Large intestine (tissue), 3 donors: ENCODE measurements at regions not wholly inside any gene's neighbourhood (a gene's known extent, or its start where the extent isn't known, plus 50 kb on each side); places are given as distances from the start of the nearest gene placed in this dataset.

Experiments used
- DNase-seq, 2 donors: peaks; one replicate each; pipeline versions ENCODE4 v3.0.0 to v3.0.0-alpha.2; 2013
- H3K27ac ChIP-seq: one replicate; pipeline ENCODE4 v1.5.1; 2013; ENCODE audit warnings: low read length
- H3K27me3 ChIP-seq: 2 replicates; pipeline ENCODE4 v1.6.1; 2013; ENCODE audit warnings: low read length; ENCODE audit not compliant: control insufficient read depth, insufficient read depth
- H3K36me3 ChIP-seq: 2 replicates; pipeline ENCODE4 v1.6.1; 2013; ENCODE audit warnings: low read length; ENCODE audit not compliant: control insufficient read depth, insufficient read depth
- H3K4me1 ChIP-seq: one replicate; pipeline ENCODE4 v1.6.1; 2013; ENCODE audit warnings: low read length; ENCODE audit not compliant: control insufficient read depth, insufficient read depth
- H3K4me3 ChIP-seq: one replicate; pipeline ENCODE4 v1.5.1; 2013; ENCODE audit warnings: low read length
- H3K9me3 ChIP-seq: one replicate; pipeline ENCODE4 v1.6.1; 2013; ENCODE audit warnings: mild to moderate bottlenecking, low read depth, low read length, moderate library complexity; ENCODE audit not compliant: control insufficient read depth
- WGBS: methylation state at CpG from one replicate; pipeline ENCODE4 v1.1.5; 2013; ENCODE audit warnings: low lambda C conversion rate; ENCODE audit not compliant: insufficient coverage; 5-methylcytosine and 5-hydroxymethylcytosine counted together

DNA sequence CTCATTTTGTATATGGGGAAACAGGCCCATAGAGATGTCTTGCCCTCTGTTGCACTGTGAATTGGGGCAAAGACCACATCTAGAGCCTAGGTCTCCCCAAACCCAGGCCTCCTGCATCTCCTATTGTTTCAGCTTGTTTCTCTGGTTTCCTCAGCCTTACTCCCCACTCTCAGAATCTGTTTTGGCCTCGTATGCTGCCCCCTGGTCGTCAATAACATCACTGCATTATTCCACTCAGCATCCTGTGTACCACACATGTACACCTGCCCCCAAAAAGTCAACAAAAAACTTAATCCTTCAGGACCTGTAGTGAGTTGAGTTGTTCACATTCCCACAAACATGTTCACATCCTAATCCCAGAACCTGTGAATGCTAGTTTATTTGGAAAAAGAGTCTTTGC, 184.8 kb downstream of the BRINP2 start:
- DNase-seq: peak in 1 of 2 donors; percentile 17
- Histone ChIP-seq H3K4me3 (no peak overlapping the region), H3K36me3 (no peaks in the 10 kb centered on the region), H3K9me3 (no peaks in the 10 kb centered on the region), H3K27me3 (peaks cover 2% of the 10 kb centered on the region), H3K27ac (no peak overlapping the region), H3K4me1 (peaks cover 10% of the 10 kb centered on the region)
- WGBS: 40% methylated on average over 1 of the region's 2 CpGs

DNA sequence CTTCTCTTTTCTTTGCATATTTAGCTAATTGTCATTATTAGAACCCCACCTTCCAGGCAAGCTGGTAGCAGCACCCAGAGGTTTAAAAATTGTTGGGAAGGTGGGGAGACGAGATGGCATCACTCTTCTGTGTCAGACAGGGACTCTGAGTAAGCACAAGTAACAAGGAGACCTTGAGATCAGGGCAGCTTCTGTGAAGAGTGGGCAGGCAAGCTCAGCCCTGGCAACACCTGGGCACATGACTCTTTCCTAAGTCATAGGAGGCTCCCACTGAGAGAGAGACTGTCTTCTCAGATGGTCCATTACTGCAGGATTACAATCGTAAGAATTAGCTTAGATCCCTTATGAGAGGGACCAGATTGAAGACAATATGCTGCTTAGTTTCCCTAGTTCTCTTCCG, 183.5 kb downstream of the BRINP2 start:
- H3K9me3 ChIP-seq: no peaks in the 10 kb centered on the region
- no peak for DNase-seq
- H3K4me1 ChIP-seq: peaks cover 15% of the 10 kb centered on the region
- H3K27ac ChIP-seq: no peak overlapping the region
- no peaks in the 10 kb centered on the region for H3K36me3 ChIP-seq
- H3K27me3 ChIP-seq: peaks cover 2% of the 10 kb centered on the region
- no peak overlapping the region for H3K4me3 ChIP-seq
- WGBS: no CpG with 5 or more reads among the region's 3 CpGs

DNA sequence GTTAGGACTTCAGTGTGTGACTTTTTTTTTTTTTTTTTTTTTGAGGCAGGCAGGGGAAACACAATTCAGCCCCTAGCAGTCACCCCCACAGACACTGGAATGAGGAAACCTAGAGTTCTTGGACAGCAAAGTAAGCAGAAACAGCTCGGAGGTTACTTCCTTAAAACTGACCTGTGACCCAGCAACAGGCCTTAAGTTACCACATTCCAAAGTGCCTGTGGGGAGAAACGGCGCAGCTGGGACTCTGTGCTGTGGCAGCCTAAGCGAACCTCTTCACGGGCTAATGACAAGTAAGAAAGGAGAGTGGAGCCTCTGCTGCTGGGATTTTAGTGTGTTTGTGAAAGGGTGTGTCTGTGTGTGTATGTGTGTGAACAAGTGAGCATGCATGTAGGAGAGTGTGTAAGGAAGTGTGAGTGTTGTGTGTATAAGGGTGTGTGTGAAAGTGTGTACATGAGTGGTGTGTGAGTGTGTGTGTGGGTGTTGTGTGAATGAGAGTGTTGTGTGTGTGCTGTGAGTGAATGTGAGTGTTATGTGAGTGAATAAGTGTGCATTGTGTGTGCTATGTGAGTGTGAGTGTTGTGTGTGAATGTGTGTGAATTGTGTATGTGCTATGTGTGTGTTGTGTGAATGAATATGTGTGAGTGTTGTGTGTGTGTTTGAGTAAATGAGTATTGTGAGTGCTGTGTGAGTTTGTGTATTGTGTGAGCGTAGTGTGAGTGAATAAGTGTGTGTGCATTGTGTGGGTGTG, 180.8 kb downstream of the BRINP2 start:
- peak; percentile 37 to 63 for DNase-seq
- no CpG with 5 or more reads among the region's 6 CpGs for WGBS
- H3K27ac ChIP-seq: peak overlapping the region; percentile 31

DNA sequence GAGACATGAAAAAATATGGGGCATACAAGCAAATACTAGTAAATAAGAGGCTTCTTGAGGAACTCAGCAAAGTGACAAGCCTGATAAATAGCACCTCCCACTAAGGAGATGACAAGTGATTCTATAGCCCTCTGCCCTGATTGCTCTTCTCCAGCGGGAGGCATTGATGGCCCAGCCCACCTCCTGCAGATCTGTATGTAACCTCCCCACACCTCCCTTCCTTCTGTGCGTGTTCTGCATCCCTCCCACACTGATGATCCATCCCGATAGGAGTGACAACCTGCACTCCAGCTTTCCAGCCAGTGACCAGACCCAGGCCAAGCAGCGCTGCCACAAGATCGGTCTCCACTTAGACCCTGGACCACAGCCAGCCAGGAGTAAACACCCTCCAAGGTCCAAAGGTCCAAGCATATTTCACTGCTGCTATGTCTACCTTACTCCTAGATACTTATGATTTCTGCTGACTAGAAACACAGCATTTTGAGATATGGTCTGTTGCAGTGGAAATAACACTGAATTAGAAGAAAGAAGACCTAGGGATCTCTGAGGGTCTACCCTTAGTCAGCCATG, 176.1 kb downstream of the BRINP2 start:
- Histone ChIP-seq H3K4me3 (no peak overlapping the region), H3K4me1 (peaks cover 28% of the 10 kb centered on the region), H3K27me3 (peaks cover 5% of the 10 kb centered on the region), H3K9me3 (no peaks in the 10 kb centered on the region), H3K36me3 (no peaks in the 10 kb centered on the region), H3K27ac (peak overlapping the region; percentile 70)
- peak; percentile 78 to 90 for DNase-seq
- no CpG with 5 or more reads among the region's 5 CpGs for WGBS

More for the DNA sequence above, 180.8 kb downstream of the BRINP2 start:
- H3K4me1 ChIP-seq: peaks cover 28% of the 10 kb centered on the region
- H3K36me3 ChIP-seq: no peaks in the 10 kb centered on the region
- peak overlapping the region; percentile 10 for H3K4me3 ChIP-seq
- H3K9me3 ChIP-seq: no peaks in the 10 kb centered on the region
- H3K27me3 ChIP-seq: peaks cover 2% of the 10 kb centered on the region

DNA sequence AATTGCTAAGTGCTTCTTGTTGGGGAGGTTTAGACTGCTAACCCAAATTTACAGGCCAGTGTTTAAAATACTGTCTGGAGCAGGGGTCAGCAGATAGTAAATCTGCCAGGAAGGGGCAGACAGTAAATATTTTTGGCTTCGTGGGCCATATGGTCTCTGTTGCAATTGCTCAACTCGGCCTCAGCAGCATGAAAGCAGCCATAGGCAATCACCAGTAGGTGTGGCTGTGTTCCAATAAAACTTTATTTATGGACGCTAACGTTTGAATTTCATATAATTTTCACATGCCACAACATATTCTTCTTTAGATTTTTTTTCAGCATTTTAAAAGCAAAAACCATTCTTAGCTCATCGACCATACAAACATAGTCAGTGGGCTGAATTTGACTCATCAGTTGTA, 172.7 kb downstream of the BRINP2 start:
- Histone ChIP-seq H3K4me1 (peaks cover 13% of the 10 kb centered on the region), H3K27ac (no peak overlapping the region), H3K9me3 (no peaks in the 10 kb centered on the region), H3K4me3 (no peak overlapping the region), H3K36me3 (no peaks in the 10 kb centered on the region), H3K27me3 (peaks cover 18% of the 10 kb centered on the region)
- DNase-seq: no peak
- WGBS: 83% methylated on average over 2 of the region's 5 CpGs

DNA sequence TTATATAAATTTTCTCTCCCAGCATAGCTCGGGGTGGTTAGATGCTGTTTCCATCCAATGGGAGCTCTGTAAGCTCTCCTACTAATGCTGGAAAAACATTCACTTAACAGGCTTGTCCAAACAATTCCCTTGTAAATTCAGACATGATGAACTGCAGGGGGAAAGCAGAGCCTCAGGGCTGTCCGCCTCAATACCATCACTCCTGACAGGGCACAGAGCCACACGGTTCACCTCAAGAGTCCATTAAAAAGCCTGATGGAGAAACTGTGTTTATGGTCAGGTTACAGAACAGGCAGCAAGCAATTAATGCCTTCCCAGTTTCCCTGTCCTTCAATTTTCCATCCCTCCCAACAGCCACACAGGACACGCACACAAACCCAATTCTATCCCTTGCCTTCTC, 171.0 kb downstream of the BRINP2 start:
- Histone ChIP-seq H3K4me3 (no peak overlapping the region), H3K27ac (no peak overlapping the region), H3K9me3 (no peaks in the 10 kb centered on the region), H3K36me3 (no peaks in the 10 kb centered on the region), H3K27me3 (peaks cover 18% of the 10 kb centered on the region), H3K4me1 (no peaks in the 10 kb centered on the region)
- DNase-seq: no peak
- WGBS: 86% methylated on average over 1 of the region's 4 CpGs

DNA sequence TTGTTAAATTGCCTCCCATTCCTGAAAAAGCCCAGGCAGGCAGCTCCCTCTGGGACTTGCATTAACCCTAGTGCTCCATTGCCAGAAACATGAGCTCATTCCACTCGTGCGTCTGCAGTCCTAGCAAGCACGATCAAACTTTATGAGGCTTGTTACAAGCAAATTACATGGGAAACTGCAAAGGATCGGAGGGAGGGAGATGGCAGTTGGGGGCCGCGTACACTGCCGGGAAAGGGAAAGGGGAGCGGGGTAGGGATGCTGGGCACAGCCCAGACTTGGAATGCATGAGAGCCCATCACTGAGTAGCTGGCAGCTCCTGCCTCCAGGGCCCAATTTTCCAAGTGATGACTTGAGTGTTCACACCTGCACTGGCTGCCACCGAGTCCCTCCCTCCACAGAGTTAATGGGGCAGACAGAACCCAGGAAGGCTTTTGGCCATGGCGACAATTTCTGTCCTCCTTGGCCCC, 169.9 kb downstream of the BRINP2 start:
- Histone ChIP-seq H3K4me3 (no peak overlapping the region), H3K27ac (no peak overlapping the region), H3K27me3 (peaks cover 18% of the 10 kb centered on the region), H3K9me3 (no peaks in the 10 kb centered on the region), H3K4me1 (no peaks in the 10 kb centered on the region), H3K36me3 (no peaks in the 10 kb centered on the region)
- no CpG with 5 or more reads among the region's 10 CpGs for WGBS
- no peak for DNase-seq

DNA sequence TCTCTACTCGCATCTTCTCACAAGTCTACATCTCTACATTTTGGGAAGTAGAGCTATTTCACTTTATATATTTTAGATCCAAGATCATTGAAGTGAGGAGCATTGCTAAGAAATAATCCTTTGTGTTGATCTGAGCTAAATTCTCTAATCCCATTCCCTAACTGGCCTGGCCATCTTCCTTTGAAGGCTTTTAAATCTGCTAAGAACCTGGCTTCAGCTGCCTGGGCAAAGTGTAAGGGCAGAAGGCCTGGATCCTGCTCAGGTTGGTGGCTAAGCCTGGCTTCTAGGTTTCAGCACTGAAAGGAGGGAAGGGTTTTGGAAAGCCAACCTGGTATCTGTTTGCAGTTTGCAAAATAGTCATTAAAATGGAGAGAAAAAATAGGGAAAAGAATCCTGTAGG, 167.6 kb downstream of the BRINP2 start:
- H3K9me3 ChIP-seq: no peaks in the 10 kb centered on the region
- WGBS: no CpG with 5 or more reads among the region's 1 CpG
- no peak overlapping the region for H3K4me3 ChIP-seq
- peaks cover 4% of the 10 kb centered on the region for H3K4me1 ChIP-seq
- H3K27ac ChIP-seq: no peak overlapping the region
- DNase-seq: no peak
- H3K36me3 ChIP-seq: no peaks in the 10 kb centered on the region
- H3K27me3 ChIP-seq: peaks cover 18% of the 10 kb centered on the region

DNA sequence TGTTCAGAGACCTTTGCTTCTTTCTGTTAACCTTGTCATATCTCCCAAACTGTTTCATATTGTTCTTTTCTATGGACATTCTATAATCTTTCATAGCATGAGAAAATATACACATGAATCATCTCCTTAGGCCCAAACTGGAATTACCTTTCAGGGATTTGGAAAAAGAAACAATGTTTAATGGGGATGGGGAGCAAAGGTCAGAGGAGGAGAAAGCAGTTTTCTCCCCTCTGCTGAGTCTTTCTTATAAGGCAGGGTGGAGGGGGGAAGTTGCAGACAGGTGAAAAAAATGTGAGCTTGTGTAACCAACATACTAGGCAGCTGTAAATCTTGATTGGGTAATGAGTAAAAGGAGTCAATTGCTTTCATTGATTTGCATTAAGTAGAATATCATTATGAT, 164.1 kb downstream of the BRINP2 start:
- DNase-seq: peak; percentile 34 to 57
- peak overlapping the region; percentile 3 for H3K27ac ChIP-seq
- no peak overlapping the region for H3K4me3 ChIP-seq
- peaks cover 4% of the 10 kb centered on the region for H3K4me1 ChIP-seq
- H3K27me3 ChIP-seq: no peaks in the 10 kb centered on the region
- H3K9me3 ChIP-seq: no peaks in the 10 kb centered on the region
- H3K36me3 ChIP-seq: no peaks in the 10 kb centered on the region

DNA sequence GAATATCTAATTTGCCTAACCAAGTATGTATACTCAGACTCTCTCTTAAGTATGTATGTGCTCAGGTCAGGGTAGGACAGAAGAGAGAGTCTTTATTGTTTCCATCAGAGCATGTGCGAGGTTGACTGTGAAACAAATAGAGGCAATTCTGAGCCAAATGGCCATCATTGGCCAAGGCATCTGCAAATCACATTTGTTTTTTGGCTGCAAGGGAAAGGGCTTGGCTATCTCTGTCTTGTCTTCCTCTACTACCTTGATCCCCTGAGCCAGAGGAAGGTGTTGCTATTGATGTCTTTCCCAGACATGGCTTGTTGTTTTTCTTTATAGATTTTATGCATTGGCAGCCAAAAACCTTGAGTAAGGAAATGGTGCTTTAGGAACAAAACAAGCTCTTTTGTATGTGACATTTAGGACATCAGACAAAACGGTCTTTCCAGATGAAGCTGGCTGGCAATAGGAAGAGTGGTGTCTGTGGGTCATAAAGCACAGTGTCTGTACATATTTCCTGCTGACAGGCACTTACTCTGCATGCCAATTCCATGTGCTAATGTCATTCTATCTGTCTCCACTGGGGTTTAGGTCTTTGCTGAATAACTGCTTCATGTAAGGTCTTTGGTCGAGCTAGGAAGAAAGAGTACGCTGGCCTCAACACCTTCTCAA, 163.3 kb downstream of the BRINP2 start:
- peak; percentile 19 to 24 for DNase-seq
- Histone ChIP-seq H3K27me3 (no peaks in the 10 kb centered on the region), H3K4me3 (no peak overlapping the region), H3K36me3 (no peaks in the 10 kb centered on the region), H3K9me3 (no peaks in the 10 kb centered on the region), H3K27ac (no peak overlapping the region), H3K4me1 (peaks cover 4% of the 10 kb centered on the region)
- WGBS: no CpG with 5 or more reads among the region's 4 CpGs
